Neural progenitor cell (in vitro differentiated cells): ENCODE measurements at regions not wholly inside any gene's neighbourhood (a gene's known extent, or its start where the extent isn't known, plus 50 kb on each side); places are given as distances from the start of the nearest gene placed in this dataset.
A peak's percentile ranks its signal among the peaks of the same experiment; 100 is the strongest.

Source experiments
- DNase-seq: peaks from one replicate; pipeline ENCODE4 v3.0.0-alpha.2; 2016; ENCODE audit warnings: low spot score
- H2AFZ ChIP-seq: fragments of 200-600 bp; sonication (generic); replicated peaks from 2 replicates; pipeline ENCODE4 v1.6.1; 2016; ENCODE audit warnings: antibody characterized with exemption
- H3F3A ChIP-seq: fragments of 200-600 bp; sonication (generic); 2 replicates; pipeline ENCODE4 v1.6.1; 2016; ENCODE audit warnings: antibody characterized with exemption, low read depth
- H3K27ac ChIP-seq: fragments of 200-600 bp; sonication (generic); 2 replicates; pipeline ENCODE4 v1.5.1; 2016; ENCODE audit warnings: mild to moderate bottlenecking
- H3K27me3 ChIP-seq: fragments of 200-600 bp; sonication (generic); 2 replicates; pipeline ENCODE4 v1.6.1; 2016; ENCODE audit warnings: mild to moderate bottlenecking, moderate library complexity
- H3K36me3 ChIP-seq: fragments of 200-600 bp; sonication (generic); 2 replicates; pipeline ENCODE4 v1.5.1; 2016
- H3K4me1 ChIP-seq: fragments of 200-600 bp; sonication (generic); 2 replicates; pipeline ENCODE4 v1.6.1; 2016; ENCODE audit warnings: mixed run types
- H3K4me2 ChIP-seq: fragments of 200-600 bp; sonication (generic); 2 replicates; pipeline ENCODE4 v1.6.1; 2016
- H3K4me3 ChIP-seq: fragments of 200-600 bp; sonication (generic); 2 replicates; pipeline ENCODE4 v1.5.1; 2016
- H3K79me2 ChIP-seq: fragments of 200-600 bp; sonication (generic); 2 replicates; pipeline ENCODE4 v1.6.1; 2016; ENCODE audit warnings: low read depth
- H3K9ac ChIP-seq: fragments of 200-600 bp; sonication (generic); 2 replicates; pipeline ENCODE4 v1.6.1; 2016
- H3K9me3 ChIP-seq: fragments of 200-600 bp; sonication (generic); 2 replicates; pipeline ENCODE4 v1.5.1; 2016; ENCODE audit warnings: low read depth
- H4K20me1 ChIP-seq: fragments of 200-600 bp; sonication (generic); 2 replicates; pipeline ENCODE4 v1.6.1; 2016; ENCODE audit warnings: low read depth
- H3K27ac Mint-ChIP-seq: 3 replicates; pipeline ENCODE4 v1.8.0; 2021; ENCODE audit warnings: mixed read lengths
- H3K27me3 Mint-ChIP-seq: 2 replicates; pipeline ENCODE4 v1.8.0; 2022; ENCODE audit warnings: low read depth, mild to moderate bottlenecking, inconsistent platforms, moderate library complexity, mixed read lengths; ENCODE audit not compliant: insufficient read depth
- H3K36me3 Mint-ChIP-seq: 3 replicates; pipeline ENCODE4 v1.8.0; 2021; ENCODE audit warnings: mixed read lengths
- H3K4me1 Mint-ChIP-seq: 3 replicates; pipeline ENCODE4 v1.8.0; 2021; ENCODE audit warnings: mixed read lengths
- H3K4me3 Mint-ChIP-seq: 3 replicates; pipeline ENCODE4 v1.8.0; 2021; ENCODE audit warnings: mild to moderate bottlenecking, moderate library complexity, mixed read lengths
- H3K9me3 Mint-ChIP-seq: 3 replicates; pipeline ENCODE4 v1.8.0; 2020; ENCODE audit warnings: mixed read lengths
- EZH2 ChIP-seq: fragments of 200-600 bp; sonication (generic); IDR thresholded peaks from 2 replicates; pipeline ENCODE4 v1.6.1; 2017; ENCODE audit warnings: antibody characterized with exemption, mild to moderate bottlenecking, moderate library complexity
- EZH2phosphoT487 ChIP-seq: fragments of 200-600 bp; sonication (generic); IDR thresholded peaks from 2 replicates; pipeline ENCODE4 v1.6.1; 2017; ENCODE audit warnings: antibody characterized with exemption
- TF ChIP-seq, protein P1 (sequence below): fragments of 200-600 bp; sonication (generic); IDR thresholded peaks from 2 replicates; pipeline ENCODE4 v1.5.1; 2017; ENCODE audit warnings: antibody characterized with exemption, mild to moderate bottlenecking

- no peak overlapping the region for H3K4me3 ChIP-seq
- no peaks in the 10 kb centered on the region for H3K36me3 Mint-ChIP-seq
- TF ChIP-seq, protein P1, sequence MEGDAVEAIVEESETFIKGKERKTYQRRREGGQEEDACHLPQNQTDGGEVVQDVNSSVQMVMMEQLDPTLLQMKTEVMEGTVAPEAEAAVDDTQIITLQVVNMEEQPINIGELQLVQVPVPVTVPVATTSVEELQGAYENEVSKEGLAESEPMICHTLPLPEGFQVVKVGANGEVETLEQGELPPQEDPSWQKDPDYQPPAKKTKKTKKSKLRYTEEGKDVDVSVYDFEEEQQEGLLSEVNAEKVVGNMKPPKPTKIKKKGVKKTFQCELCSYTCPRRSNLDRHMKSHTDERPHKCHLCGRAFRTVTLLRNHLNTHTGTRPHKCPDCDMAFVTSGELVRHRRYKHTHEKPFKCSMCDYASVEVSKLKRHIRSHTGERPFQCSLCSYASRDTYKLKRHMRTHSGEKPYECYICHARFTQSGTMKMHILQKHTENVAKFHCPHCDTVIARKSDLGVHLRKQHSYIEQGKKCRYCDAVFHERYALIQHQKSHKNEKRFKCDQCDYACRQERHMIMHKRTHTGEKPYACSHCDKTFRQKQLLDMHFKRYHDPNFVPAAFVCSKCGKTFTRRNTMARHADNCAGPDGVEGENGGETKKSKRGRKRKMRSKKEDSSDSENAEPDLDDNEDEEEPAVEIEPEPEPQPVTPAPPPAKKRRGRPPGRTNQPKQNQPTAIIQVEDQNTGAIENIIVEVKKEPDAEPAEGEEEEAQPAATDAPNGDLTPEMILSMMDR: no peak
- no peak for TF ChIP-seq EZH2phosphoT487
- no peak for TF ChIP-seq EZH2
- no peaks in the 10 kb centered on the region for H3K9me3 Mint-ChIP-seq
- no peak overlapping the region for H2AFZ ChIP-seq
- H3K27ac ChIP-seq: no peak overlapping the region
- no peak overlapping the region for H3K4me3 Mint-ChIP-seq
- H3K27me3 ChIP-seq: no peaks in the 10 kb centered on the region
- peaks cover 10% of the 10 kb centered on the region for H3K27me3 Mint-ChIP-seq
- H3K4me2 ChIP-seq: no peak overlapping the region
- peaks cover 50% of the 10 kb centered on the region for H3K4me1 Mint-ChIP-seq
- no peak for DNase-seq
- peak overlapping the region; percentile 62 for H3K27ac Mint-ChIP-seq
- H3K9me3 ChIP-seq: no peaks in the 10 kb centered on the region
- no peaks in the 10 kb centered on the region for H3K79me2 ChIP-seq
- H3K4me1 ChIP-seq: peaks cover 17% of the 10 kb centered on the region
- H3K9ac ChIP-seq: no peak overlapping the region
- no peaks in the 10 kb centered on the region for H3F3A ChIP-seq
- H4K20me1 ChIP-seq: no peaks in the 10 kb centered on the region
- H3K36me3 ChIP-seq: no peaks in the 10 kb centered on the region
Observed at GRCh38 chr16:56108056-56108471, 83.2 kb upstream of the GNAO1 start.

- Histone ChIP-seq H3K9me3 (no peaks in the 10 kb centered on the region), H3K36me3 (no peaks in the 10 kb centered on the region), H3K4me1 (peaks cover 21% of the 10 kb centered on the region), H4K20me1 (no peaks in the 10 kb centered on the region), H3K4me3 (no peak overlapping the region), H3K27me3 (no peaks in the 10 kb centered on the region), H3K9ac (no peak overlapping the region), H2AFZ (no peak overlapping the region), H3K79me2 (no peaks in the 10 kb centered on the region), H3F3A (no peaks in the 10 kb centered on the region), H3K4me2 (no peak overlapping the region), H3K27ac (no peak overlapping the region)
- peaks cover 57% of the 10 kb centered on the region for H3K4me1 Mint-ChIP-seq
- no peaks in the 10 kb centered on the region for H3K36me3 Mint-ChIP-seq
- no peak overlapping the region for H3K4me3 Mint-ChIP-seq
- peak overlapping the region; percentile 23 for H3K27ac Mint-ChIP-seq
- no peak for DNase-seq
- no peak for TF ChIP-seq EZH2
- TF ChIP-seq, protein P1: no peak
- TF ChIP-seq EZH2phosphoT487: no peak
- H3K27me3 Mint-ChIP-seq: peaks cover 10% of the 10 kb centered on the region
- H3K9me3 Mint-ChIP-seq: no peaks in the 10 kb centered on the region
Observed at GRCh38 chr16:56106527-56106926, 84.8 kb upstream of the GNAO1 start.

DNA sequence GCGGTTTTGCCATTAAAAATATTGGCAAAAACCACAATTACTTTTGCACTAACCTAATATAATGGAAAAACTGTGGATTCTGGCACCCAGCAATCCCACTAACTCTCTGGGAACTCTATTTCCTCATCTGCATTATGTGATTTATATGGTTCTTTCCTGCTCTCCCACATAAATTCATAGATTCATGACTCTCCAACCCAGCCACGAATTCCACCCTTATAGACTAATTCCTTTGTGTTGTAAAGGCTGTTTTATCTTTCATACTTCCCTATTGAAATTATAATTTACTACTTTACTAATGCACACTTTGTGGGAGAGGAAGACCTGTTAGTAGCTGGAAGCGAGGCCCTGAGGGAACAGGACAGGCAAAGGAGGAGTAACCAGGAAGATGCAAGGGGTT lies 88.4 kb upstream of the GNAO1 start:
- no peaks in the 10 kb centered on the region for H3F3A ChIP-seq
- H3K27me3 Mint-ChIP-seq: peaks cover 21% of the 10 kb centered on the region
- no peak for TF ChIP-seq EZH2
- no peak for TF ChIP-seq EZH2phosphoT487
- TF ChIP-seq, protein P1: no peak
- H3K9me3 Mint-ChIP-seq: no peaks in the 10 kb centered on the region
- H3K36me3 ChIP-seq: no peaks in the 10 kb centered on the region
- no peaks in the 10 kb centered on the region for H3K36me3 Mint-ChIP-seq
- H3K4me1 ChIP-seq: peaks cover 7% of the 10 kb centered on the region
- no peak overlapping the region for H3K27ac ChIP-seq
- no peak overlapping the region for H3K4me3 ChIP-seq
- H3K4me2 ChIP-seq: no peak overlapping the region
- H3K27ac Mint-ChIP-seq: no peak overlapping the region
- H3K9ac ChIP-seq: no peak overlapping the region
- H3K79me2 ChIP-seq: no peaks in the 10 kb centered on the region
- no peaks in the 10 kb centered on the region for H3K9me3 ChIP-seq
- H3K27me3 ChIP-seq: no peaks in the 10 kb centered on the region
- DNase-seq: no peak
- no peak overlapping the region for H3K4me3 Mint-ChIP-seq
- peaks cover 33% of the 10 kb centered on the region for H3K4me1 Mint-ChIP-seq
- H2AFZ ChIP-seq: no peak overlapping the region
- no peaks in the 10 kb centered on the region for H4K20me1 ChIP-seq
